Neural cell (in vitro differentiated cells): ENCODE measurements at regions not wholly inside any gene's neighbourhood (a gene's known extent, or its start where the extent isn't known, plus 50 kb on each side); places are given as distances from the start of the nearest gene placed in this dataset.

Experiments used
- H2AFZ ChIP-seq: fragments of 200-600, 300-800 bp; sonication (generic), shearing (Covaris generic); 2 replicates; pipeline ENCODE4 v1.6.0; 2014; ENCODE audit warnings: low read depth, mild to moderate bottlenecking, antibody characterized with exemption, low read length, moderate library complexity
- H3F3A ChIP-seq: fragments of 200-600 bp; shearing (Covaris generic); 2 replicates; pipeline ENCODE4 v1.6.1; 2016; ENCODE audit warnings: mild to moderate bottlenecking, moderate library complexity, mixed read lengths, antibody characterized with exemption, low read length; ENCODE audit not compliant: insufficient read depth, poor library complexity, severe bottlenecking
- H3K27ac ChIP-seq: fragments of 200-600, 300-800 bp; sonication (generic), shearing (Covaris generic); 2 replicates; pipeline ENCODE4 v1.5.1; 2014; ENCODE audit warnings: mild to moderate bottlenecking, low read length, moderate library complexity
- H3K27me3 ChIP-seq: fragments of 300-800, 200-600 bp; sonication (generic), shearing (Covaris generic); 2 replicates; pipeline ENCODE4 v1.6.0; 2014; ENCODE audit warnings: mild to moderate bottlenecking, low read depth, low read length, moderate library complexity; ENCODE audit not compliant: insufficient read depth
- H3K36me3 ChIP-seq: fragments of 300-800, 200-600 bp; sonication (generic), shearing (Covaris generic); 2 replicates; pipeline ENCODE4 v1.5.1; 2014; ENCODE audit warnings: mild to moderate bottlenecking, antibody characterized with exemption, low read length, moderate library complexity; ENCODE audit not compliant: insufficient read depth
- H3K4me2 ChIP-seq: fragments of 300-800, 200-600 bp; sonication (generic), shearing (Covaris generic); 2 replicates; pipeline ENCODE4 v1.6.0; 2014; ENCODE audit warnings: mild to moderate bottlenecking, low read length
- H3K4me3 ChIP-seq: fragments of 300-800, 200-600 bp; sonication (generic), shearing (Covaris generic); 2 replicates; pipeline ENCODE4 v1.5.1; 2014; ENCODE audit warnings: mild to moderate bottlenecking, low read length, moderate library complexity
- H3K79me2 ChIP-seq: fragments of 200-600 bp; shearing (Covaris generic); replicated peaks from 2 replicates; pipeline ENCODE4 v1.6.0; 2014; ENCODE audit warnings: mild to moderate bottlenecking, low read length, moderate library complexity; ENCODE audit not compliant: insufficient read depth
- H3K9ac ChIP-seq: fragments of 300-800, 200-600 bp; sonication (generic), shearing (Covaris generic); 2 replicates; pipeline ENCODE4 v1.6.1; 2016; ENCODE audit warnings: mild to moderate bottlenecking, low read length, mixed read lengths
- H3K9me2 ChIP-seq: fragments of 200-600 bp; shearing (Covaris generic); 2 replicates; pipeline ENCODE4 v1.6.1; 2016; ENCODE audit warnings: mild to moderate bottlenecking, low read length, mixed read lengths; ENCODE audit not compliant: insufficient read depth
- H3K9me3 ChIP-seq: fragments of 200-600, 300-800 bp; sonication (generic), shearing (Covaris generic); 2 replicates; pipeline ENCODE4 v1.6.1; 2016; ENCODE audit warnings: mild to moderate bottlenecking, mixed run types, low read length, moderate library complexity, mixed read lengths
- H4K20me1 ChIP-seq: fragments of 200-600 bp; shearing (Covaris generic); 2 replicates; pipeline ENCODE4 v1.6.1; 2016; ENCODE audit warnings: mild to moderate bottlenecking, mixed run types; ENCODE audit not compliant: insufficient read depth
- EP300 ChIP-seq: fragments of 450-650 bp; conservative IDR thresholded peaks from 2 replicates; pipeline ENCODE4 v1.6.1; 2014; ENCODE audit warnings: antibody characterized with exemption, mild to moderate bottlenecking, moderate library complexity; ENCODE audit not compliant: poor library complexity, severe bottlenecking
- EZH2 ChIP-seq: fragments of 200-600, 300-800 bp; shearing (Covaris generic), sonication (generic); IDR thresholded peaks from 2 replicates; pipeline ENCODE4 v1.6.1; 2014; ENCODE audit warnings: antibody characterized with exemption, low read length, borderline replicate concordance, mild to moderate bottlenecking; ENCODE audit not compliant: insufficient read depth, poor library complexity, severe bottlenecking
- MXI1 ChIP-seq: fragments of 450-650 bp; conservative IDR thresholded peaks from 2 replicates; pipeline ENCODE4 v1.6.1; 2014; ENCODE audit warnings: antibody characterized with exemption, mild to moderate bottlenecking; ENCODE audit not compliant: poor library complexity, severe bottlenecking
- POLR2AphosphoS5 ChIP-seq: IDR thresholded peaks from 2 replicates; pipeline ENCODE4 v1.6.1; 2012
- RAD21 ChIP-seq: fragments of 450-650 bp; conservative IDR thresholded peaks from 2 replicates; pipeline ENCODE4 v1.6.1; 2014; ENCODE audit warnings: antibody characterized with exemption, mild to moderate bottlenecking, moderate library complexity
- SMC3 ChIP-seq: fragments of 450-650 bp; conservative IDR thresholded peaks from 2 replicates; pipeline ENCODE4 v1.6.1; 2014; ENCODE audit warnings: antibody characterized with exemption, mild to moderate bottlenecking, moderate library complexity; ENCODE audit not compliant: poor library complexity
- TAF1 ChIP-seq: IDR thresholded peaks from 2 replicates; pipeline ENCODE4 v1.6.1; 2012; ENCODE audit warnings: low read depth
- TF ChIP-seq, protein P1 (sequence below): IDR thresholded peaks from 2 replicates; pipeline ENCODE4 v1.6.1; 2012; ENCODE audit warnings: borderline replicate concordance
- TF ChIP-seq, protein P2 (sequence below): fragments of 450-650 bp; IDR thresholded peaks from 2 replicates; pipeline ENCODE4 v1.5.1; 2014; ENCODE audit warnings: antibody characterized with exemption, mild to moderate bottlenecking, moderate library complexity; ENCODE audit not compliant: poor library complexity, severe bottlenecking

DNA sequence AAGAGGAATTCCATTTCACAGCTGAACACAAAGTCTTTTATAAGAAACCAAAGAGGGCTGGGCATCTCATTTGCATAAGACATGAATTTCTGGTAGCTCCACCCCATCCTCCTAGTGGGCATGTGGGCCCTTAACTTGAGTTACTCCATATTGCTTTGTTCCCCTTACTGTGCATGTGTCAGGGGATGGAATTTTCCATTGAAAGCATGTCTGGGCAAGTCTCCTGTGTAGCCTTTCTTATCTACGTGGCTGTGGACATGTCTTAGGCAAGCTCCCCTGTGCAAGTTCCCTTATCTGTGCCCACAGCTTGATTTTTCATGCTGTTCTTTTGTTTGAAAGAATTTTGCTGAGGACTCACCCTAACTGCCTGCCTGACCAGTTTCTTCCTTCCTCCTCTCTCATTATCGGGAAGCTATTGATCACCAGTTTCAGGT is 123.5 kb upstream of the JADE1 start:
- H3K9ac ChIP-seq = no peak overlapping the region
- H3F3A ChIP-seq = no peaks in the 10 kb centered on the region
- no peaks in the 10 kb centered on the region for H4K20me1 ChIP-seq
- no peak overlapping the region for H3K27ac ChIP-seq
- H3K79me2 ChIP-seq = no peaks in the 10 kb centered on the region
- no peak overlapping the region for H2AFZ ChIP-seq
- H3K9me3 ChIP-seq = no peaks in the 10 kb centered on the region
- no peak for TF ChIP-seq MXI1
- no peaks in the 10 kb centered on the region for H3K27me3 ChIP-seq
- no peak overlapping the region for H3K4me3 ChIP-seq
- H3K9me2 ChIP-seq = no peaks in the 10 kb centered on the region
- no peaks in the 10 kb centered on the region for H3K36me3 ChIP-seq
- no peak overlapping the region for H3K4me2 ChIP-seq

DNA sequence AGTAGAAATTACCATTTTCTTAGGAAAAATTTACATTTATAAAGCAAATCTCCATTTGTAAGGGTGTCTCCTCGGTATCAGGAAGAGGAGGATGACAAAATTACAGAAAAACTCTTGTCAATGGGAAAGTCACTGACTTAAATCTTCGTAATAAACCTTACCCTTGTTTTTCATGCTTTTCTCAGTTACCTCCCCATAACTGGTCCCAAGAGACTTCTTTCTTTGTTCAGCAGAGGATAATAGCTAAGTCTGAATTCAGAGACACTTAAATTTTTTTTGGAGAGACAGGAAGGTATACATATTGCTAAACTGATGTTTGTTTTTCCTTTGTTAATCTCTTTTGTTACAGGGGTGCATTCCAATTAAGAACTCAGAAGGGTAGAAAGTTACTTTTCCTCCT is 125.5 kb upstream of the JADE1 start:
- H3K9me2 ChIP-seq = no peaks in the 10 kb centered on the region
- H3F3A ChIP-seq = no peaks in the 10 kb centered on the region
- TF ChIP-seq RAD21 (no peak), MXI1 (no peak), EZH2 (no peak), POLR2AphosphoS5 (no peak), TAF1 (no peak), EP300 (no peak), SMC3 (no peak)
- TF ChIP-seq, protein P1, sequence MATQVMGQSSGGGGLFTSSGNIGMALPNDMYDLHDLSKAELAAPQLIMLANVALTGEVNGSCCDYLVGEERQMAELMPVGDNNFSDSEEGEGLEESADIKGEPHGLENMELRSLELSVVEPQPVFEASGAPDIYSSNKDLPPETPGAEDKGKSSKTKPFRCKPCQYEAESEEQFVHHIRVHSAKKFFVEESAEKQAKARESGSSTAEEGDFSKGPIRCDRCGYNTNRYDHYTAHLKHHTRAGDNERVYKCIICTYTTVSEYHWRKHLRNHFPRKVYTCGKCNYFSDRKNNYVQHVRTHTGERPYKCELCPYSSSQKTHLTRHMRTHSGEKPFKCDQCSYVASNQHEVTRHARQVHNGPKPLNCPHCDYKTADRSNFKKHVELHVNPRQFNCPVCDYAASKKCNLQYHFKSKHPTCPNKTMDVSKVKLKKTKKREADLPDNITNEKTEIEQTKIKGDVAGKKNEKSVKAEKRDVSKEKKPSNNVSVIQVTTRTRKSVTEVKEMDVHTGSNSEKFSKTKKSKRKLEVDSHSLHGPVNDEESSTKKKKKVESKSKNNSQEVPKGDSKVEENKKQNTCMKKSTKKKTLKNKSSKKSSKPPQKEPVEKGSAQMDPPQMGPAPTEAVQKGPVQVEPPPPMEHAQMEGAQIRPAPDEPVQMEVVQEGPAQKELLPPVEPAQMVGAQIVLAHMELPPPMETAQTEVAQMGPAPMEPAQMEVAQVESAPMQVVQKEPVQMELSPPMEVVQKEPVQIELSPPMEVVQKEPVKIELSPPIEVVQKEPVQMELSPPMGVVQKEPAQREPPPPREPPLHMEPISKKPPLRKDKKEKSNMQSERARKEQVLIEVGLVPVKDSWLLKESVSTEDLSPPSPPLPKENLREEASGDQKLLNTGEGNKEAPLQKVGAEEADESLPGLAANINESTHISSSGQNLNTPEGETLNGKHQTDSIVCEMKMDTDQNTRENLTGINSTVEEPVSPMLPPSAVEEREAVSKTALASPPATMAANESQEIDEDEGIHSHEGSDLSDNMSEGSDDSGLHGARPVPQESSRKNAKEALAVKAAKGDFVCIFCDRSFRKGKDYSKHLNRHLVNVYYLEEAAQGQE = no peak
- TF ChIP-seq, protein P2, sequence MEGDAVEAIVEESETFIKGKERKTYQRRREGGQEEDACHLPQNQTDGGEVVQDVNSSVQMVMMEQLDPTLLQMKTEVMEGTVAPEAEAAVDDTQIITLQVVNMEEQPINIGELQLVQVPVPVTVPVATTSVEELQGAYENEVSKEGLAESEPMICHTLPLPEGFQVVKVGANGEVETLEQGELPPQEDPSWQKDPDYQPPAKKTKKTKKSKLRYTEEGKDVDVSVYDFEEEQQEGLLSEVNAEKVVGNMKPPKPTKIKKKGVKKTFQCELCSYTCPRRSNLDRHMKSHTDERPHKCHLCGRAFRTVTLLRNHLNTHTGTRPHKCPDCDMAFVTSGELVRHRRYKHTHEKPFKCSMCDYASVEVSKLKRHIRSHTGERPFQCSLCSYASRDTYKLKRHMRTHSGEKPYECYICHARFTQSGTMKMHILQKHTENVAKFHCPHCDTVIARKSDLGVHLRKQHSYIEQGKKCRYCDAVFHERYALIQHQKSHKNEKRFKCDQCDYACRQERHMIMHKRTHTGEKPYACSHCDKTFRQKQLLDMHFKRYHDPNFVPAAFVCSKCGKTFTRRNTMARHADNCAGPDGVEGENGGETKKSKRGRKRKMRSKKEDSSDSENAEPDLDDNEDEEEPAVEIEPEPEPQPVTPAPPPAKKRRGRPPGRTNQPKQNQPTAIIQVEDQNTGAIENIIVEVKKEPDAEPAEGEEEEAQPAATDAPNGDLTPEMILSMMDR = no peak
- no peak overlapping the region for H3K4me2 ChIP-seq
- H3K9me3 ChIP-seq = no peaks in the 10 kb centered on the region
- no peaks in the 10 kb centered on the region for H4K20me1 ChIP-seq
- no peak overlapping the region for H3K9ac ChIP-seq
- no peak overlapping the region for H2AFZ ChIP-seq
- no peak overlapping the region for H3K4me3 ChIP-seq
- H3K27ac ChIP-seq = no peak overlapping the region
- H3K27me3 ChIP-seq = no peaks in the 10 kb centered on the region
- no peaks in the 10 kb centered on the region for H3K79me2 ChIP-seq
- no peaks in the 10 kb centered on the region for H3K36me3 ChIP-seq
